Breast epithelium (tissue), 3 donors: ENCODE measurements at regions not wholly inside any gene's neighbourhood (a gene's known extent, or its start where the extent isn't known, plus 50 kb on each side); places are given as distances from the start of the nearest gene placed in this dataset.

Experiments
- POLR2A ChIP-seq: fragments of 450-650 bp; IDR thresholded peaks from one replicate; pipeline ENCODE4 v1.6.1; 2016; ENCODE audit warnings: antibody characterized with exemption, mild to moderate bottlenecking, moderate library complexity
- POLR2AphosphoS5 ChIP-seq, 3 donors: sonication (generic); formaldehyde crosslinking; IDR thresholded peaks; one replicate each; pipeline ENCODE4 v1.6.1; 2017; ENCODE audit warnings: antibody characterized with exemption in 3 of 3
- TF ChIP-seq, protein P1 (sequence below), 3 donors: fragments of 450-650 bp; IDR thresholded peaks; one replicate each; pipeline ENCODE4 v1.5.1; 2016 to 2017; ENCODE audit warnings: antibody characterized with exemption in 3 of 3, mild to moderate bottlenecking in 3 of 3, moderate library complexity in 3 of 3

DNA sequence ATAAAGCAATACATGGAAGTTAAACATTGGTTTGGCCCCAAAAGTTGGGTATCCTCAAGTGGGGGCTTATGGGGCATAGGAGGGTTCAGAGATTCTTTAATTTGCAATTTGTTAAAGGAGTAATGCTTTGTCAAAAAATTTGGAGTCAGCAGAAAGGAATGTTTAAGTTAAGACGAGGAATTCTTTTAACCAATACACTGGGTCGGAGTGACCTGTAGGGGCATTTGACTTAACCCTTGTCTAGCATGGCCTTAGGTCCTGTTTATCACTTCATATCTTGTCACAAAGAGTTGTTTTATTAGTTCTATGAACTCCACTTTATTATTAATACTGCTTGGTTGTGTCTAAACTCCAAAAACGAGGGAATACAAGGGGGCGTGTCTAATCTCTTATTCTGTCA, 656.1 kb upstream of the RORB start:
- TF ChIP-seq POLR2A (no peak), POLR2AphosphoS5 (IDR thresholded peaks at IDR 0.05) (no peak)
- TF ChIP-seq, protein P1, sequence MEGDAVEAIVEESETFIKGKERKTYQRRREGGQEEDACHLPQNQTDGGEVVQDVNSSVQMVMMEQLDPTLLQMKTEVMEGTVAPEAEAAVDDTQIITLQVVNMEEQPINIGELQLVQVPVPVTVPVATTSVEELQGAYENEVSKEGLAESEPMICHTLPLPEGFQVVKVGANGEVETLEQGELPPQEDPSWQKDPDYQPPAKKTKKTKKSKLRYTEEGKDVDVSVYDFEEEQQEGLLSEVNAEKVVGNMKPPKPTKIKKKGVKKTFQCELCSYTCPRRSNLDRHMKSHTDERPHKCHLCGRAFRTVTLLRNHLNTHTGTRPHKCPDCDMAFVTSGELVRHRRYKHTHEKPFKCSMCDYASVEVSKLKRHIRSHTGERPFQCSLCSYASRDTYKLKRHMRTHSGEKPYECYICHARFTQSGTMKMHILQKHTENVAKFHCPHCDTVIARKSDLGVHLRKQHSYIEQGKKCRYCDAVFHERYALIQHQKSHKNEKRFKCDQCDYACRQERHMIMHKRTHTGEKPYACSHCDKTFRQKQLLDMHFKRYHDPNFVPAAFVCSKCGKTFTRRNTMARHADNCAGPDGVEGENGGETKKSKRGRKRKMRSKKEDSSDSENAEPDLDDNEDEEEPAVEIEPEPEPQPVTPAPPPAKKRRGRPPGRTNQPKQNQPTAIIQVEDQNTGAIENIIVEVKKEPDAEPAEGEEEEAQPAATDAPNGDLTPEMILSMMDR (IDR thresholded peaks at IDR 0.05) = no peak
